GM19035 (cell line): ENCODE measurements at regions not wholly inside any gene's neighbourhood (a gene's known extent, or its start where the extent isn't known, plus 50 kb on each side); places are given as distances from the start of the nearest gene placed in this dataset.
"Not testable (repeated sequence)": the region's sequence is repeated elsewhere in the genome, so short reads cannot be mapped to it uniquely, and the experiment has no call there.

Experiments used
- ATAC-seq: cut with Tn5 transposase; IDR thresholded peaks from one replicate; pipeline ENCODE4 v1.9.1; 2021; ENCODE audit not compliant: unreplicated experiment

DNA sequence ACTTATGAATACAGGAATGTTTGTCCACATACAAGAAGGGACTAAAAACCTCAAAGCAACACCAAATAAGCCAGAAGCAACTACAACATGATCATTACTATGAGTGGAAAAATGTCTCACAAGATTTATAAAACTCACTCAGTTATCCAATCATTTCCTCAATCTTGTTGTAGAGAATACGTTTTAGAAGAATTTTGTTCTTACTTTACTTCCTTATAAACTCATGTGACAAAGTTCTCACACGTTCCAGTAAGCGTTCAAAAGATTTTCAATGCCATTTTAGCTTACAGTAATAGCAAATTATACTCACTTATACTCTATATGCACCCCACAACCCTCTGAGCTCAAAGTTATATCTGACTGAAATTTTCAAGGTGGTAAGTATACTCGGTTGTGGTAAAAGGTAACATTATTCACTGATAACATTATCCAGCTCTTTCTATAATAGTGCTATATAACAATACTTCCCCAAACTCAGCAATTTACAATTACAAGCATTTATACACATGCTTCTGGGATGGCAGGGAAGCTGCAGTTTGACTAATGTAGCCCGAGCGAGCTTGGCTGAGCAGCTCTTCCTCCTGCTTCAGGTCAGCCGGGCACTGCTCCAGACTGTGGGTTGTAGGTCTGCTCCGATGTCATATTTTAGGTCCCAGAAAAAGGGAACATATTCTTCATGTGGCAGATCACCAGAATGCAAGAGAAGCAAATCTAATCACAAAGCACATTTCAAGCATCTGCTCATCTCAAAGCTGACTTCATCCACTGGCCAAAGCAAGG, 226.3 kb downstream of the RCHY1 start:
- no peak for ATAC-seq

DNA sequence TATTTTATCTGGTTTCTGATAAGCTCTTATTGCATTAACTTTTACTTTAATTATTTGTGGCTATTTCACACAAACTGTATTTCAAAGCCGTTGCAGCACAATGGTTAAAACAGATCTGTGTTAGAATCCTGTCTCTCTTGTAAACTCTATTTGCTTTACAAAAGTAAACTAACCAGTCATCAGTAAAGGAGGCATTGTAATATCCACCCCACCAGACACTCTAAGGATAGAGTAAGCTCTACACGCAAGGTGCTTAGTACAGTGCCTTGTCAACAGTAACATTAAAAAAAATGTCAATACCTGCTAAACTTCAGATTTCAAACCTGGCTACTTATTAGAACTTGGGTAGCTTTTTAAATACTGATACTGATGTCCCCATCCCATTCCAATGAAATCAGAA, 228.4 kb downstream of the RCHY1 start:
- no peak for ATAC-seq

DNA sequence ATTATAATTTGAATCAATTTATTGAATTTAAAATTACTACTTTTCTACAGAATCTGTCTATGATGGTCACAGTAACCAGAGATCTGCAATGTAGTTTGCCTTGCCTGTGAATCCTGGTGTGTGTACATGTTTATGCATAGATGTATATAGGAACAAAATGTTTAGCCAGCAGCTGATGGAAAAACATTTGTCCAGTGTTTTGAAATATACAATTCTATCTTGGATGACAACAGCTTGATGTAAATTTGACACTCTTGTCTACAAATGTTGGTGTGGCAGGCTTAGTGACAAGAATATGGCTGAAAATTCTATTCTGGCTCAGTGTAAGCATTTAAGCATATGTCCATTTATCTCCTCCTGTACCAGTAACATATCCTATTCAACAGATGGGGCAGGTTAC, 229.4 kb downstream of the RCHY1 start:
- no peak for ATAC-seq

DNA sequence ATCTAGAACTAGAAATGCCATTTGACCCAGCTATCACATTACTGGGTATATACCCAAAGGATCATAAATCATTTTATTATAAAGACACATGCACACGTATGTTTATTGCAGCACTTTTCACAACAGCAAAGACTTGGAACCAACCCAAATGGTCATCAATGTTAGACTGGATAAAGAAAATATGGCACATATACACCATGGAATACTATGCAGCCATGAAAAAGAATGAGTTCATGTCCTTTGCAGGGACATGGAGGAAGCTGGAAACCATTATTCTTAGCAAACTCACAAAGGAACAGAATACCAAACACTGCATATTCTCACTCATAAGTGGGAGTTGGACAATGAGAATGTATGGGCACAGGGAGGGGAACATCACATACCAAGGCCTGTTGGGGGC, 233.7 kb downstream of the RCHY1 start:
- not testable (repeated sequence) for ATAC-seq

DNA sequence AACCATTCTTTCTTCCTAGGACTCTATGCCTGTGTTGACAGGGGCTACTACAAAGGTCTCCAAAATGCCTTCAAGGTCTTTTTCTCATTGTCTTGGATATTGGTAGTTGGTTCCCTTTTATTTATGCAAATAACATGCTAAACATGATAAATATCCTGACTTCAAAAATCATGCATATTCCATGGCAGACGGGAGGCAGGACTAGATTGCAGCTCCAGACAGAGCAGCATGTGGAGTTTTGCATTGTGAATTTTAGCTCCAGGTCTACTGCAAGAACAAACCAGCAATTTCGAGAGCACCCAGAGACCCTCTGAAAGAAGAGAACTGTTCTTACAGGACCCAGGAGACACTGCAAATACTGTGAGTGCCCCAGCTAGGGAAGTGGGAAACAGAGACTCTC, 254.9 kb downstream of the RCHY1 start:
- no peak for ATAC-seq

DNA sequence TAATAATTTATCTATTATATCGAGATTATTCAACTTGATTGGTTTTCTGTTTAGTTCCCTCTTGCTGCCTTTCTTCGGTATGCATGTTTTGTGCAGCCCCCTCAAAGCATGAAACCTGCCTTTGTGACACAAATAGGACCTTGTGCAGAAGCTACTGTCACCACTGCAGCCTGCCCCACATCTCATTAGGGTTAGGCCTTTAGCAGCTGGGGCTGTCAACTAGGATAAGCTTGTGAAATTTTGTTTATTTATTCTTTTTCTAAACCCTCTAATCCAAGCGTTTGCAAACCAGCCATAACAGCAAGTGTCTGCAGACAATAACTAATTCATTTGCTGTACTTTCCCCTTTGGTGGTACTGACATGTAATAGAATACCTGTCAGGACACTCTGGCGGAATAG, 258.9 kb downstream of the RCHY1 start:
- no peak for ATAC-seq

DNA sequence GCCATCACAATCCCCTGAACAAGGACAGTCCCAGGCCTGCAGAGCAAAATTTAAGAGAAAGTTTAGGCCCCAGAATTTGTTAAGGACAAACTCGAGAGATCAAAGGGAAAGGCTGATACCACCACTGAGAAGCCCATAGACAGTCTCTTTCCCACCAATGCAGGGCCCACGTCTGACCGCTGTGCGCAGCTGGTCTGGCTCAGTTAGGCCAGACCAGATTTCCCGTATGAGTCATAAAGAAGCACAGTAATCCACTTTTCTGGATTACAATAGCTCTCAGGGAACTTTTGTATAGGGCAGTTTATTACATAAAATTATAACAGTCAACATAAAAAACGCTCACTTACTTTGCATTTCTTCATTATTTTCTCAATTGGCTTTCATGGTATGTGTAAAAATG, 259.5 kb downstream of the RCHY1 start:
- no peak for ATAC-seq

DNA sequence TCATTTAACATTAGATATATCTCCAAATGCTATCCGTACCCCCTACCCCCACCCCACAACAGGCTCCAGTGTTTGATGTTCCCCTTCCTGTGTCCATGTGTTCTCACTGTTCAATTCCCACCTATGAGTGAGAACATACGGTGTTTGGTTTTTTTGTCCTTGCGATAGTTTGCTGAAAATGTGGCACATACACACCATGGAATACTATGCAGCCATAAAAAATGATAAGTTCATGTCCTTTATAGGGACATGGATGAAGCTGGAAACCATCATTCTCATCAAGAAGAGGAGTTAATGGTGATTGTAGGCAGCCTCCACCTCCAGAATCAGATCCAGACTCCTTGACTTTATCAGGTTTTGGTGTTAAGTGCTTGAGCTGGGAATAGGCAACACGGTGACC, 261.1 kb downstream of the RCHY1 start:
- ATAC-seq = not testable (repeated sequence)

DNA sequence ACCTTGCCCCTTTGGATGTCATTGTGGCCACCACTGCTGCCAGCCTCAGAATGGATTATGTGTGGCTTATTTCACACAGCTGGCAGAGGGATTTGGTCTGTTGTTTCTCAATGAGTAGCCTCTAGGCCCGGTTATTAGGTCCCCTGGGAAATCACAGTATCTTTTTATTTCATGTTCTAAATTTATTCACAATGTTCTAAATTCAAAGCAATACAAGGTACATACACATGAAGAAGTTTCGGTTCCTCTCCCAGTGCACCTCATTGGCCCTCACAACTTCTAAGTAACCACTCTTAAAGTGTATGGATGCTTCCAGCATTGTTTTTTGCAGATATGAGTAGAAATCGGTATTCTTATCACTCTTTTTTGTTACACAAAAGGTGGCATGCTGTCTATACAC, 262.7 kb downstream of the RCHY1 start:
- peak; percentile 92 for ATAC-seq

DNA sequence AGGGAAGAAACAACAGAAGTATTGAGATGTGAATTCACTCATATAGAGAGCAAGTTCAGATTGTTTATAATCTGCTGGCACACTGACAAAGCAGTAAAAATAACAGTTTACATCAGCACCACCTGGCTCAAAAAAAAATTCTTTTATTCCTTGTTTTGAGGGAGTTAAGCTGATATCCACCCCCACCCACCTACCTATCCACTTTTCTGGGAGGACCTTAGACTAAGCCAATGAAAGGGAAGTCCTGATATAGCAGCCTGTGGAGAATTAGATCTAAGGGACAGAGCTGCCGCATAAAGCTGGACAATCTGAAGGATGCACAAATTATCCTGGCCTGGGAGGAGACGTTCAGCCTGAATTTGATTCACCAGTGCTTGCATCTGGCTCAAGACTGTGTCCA, 264.5 kb downstream of the RCHY1 start:
- no peak for ATAC-seq

DNA sequence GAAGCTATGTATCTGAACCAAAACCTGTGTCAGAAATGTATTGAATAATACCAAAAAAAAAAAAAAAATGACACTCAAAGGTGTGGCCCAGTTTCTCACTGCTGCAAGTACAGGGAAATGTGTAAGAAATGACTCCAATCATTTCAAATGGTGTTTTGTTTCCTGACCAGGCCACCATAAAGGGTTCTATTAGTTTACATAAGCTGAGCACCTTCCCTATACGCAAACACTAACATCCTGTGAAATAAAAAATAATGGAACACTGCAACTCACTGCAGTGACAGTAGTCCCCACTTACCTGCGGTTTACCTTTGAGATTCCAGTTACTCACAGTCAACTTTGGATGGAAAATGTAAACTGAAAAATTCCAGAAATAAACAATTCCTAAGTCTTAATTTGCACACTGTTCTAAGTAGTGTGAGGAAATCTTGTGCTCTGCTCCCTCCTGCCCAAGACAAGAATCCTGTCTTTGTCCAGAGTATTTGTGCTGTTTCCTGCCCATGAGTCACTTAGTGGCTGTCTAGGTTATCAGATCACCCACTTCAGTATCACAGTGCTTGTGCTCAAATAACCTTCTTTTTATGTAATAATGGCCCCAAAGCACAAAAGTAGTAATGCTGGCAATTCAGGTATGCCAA, 265.3 kb downstream of the RCHY1 start:
- no peak for ATAC-seq

DNA sequence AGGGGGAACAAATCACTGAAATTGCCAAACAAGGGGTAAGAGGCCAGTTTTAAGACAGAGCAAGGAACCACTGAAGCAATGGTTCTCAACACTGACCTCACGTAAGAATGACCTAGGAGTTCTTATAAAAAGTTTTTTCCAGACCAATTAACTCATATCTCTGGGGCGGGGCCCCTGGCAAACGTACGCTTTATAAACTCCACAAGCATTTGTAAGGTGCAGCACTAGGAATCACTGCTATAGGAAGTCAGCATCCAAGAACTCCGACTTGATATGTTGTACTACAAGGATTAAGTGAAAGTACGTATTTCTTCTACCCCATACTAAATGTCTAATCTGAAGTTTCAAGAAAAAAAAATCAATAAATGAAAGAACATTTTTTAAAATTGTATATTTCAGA, 269.9 kb downstream of the RCHY1 start:
- ATAC-seq = no peak

DNA sequence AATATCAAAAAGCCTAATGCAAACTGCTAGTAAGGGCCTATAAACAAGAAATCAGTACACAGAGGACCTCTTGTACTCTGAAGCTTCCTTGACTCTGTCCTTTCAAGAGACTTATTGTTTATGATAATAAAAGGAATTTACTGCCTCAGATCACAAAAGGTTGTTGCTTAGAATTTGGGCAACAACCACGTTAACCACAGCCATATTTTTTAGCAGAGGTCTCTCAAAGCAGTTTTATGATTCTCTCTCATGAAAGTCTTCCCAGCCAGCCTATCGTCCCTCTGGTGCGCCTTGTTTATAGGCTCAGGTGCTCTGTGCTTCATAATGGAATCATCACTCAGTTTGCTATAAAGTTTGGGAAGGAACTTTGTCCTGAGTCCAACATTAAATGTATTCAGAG, 270.6 kb downstream of the RCHY1 start:
- no peak for ATAC-seq

DNA sequence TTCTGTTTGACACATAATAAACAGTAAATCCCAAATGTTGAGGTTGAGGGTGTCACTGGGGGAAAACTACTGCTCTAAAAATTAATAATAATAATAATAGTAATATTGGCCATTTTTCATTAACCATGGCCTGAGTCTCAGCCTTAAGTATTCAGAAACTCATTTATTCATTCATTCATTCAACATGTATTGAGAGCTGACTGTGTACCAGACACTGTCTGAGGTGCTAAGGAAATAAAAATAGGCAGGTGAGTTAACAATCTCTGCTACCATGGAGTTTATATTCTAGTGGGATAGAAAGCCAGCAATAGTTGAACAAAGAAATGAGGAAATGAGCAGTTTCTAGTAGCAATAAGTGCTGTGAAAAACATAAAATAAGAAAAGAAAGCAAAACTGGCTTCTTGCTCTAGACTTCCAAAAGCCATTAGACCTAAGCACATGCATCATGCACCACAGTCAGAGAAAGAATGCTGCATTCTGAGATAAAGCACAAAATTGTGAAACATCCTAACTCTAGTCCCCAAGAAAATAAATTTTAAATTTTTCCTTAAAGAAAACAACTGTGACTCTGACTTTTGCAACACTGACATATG, 278.7 kb downstream of the RCHY1 start:
- peak; percentile 99 for ATAC-seq

DNA sequence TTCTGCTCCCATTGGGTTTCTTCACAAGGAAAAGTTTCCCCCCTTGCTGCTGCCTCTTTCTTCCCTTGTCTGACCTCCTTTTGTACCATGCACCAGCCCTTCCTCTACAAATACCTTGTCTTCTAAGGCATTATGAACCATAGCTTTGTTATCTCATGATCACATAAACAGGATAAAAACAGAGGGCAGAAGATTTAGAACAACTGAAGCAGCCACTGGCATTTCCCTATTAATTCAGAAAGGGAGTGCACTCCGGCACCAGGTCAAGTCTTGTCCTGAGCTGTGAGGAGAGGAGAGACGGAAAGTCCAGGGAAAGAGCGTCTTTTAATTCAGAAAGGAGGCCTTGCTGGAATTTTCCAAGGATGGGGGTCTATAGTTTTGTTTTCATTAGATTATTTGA, 281.7 kb downstream of the RCHY1 start:
- no peak for ATAC-seq

DNA sequence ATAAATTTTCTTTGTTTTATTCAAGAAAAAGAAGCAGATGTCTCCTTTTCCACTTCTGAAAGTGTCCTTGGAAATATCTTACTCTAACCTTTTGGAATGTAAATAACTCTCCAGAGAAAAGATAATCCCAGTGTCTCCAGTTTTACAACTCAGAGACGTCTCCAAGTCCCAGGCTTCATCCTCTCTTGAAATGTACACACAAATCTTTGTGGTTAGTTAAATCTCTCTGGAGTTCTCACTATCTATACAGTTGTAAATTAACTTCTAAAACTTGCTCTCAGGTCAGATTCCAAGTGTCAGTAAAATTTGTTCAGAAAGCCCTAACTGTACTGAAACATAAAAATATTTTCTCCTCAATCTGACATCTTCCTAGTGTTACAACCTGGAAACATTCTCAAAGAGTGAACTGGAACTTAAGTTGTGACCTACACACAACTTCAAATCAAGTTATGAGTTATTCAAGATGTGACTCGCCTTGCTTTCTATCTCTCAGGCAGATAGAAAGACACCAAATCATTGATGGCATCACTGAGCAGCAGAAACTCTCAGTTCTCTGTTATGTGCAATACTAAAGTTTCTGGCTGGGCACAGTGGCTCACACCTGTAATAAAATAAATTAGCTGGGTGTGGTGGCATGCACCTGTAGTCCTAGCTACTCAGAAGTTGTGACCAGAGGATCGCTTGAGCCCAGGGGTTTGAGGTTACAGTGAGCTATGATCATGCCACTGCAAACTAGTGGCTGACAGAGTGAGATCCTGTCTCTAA, 284.2 kb downstream of the RCHY1 start:
- peak; percentile 58 for ATAC-seq

DNA sequence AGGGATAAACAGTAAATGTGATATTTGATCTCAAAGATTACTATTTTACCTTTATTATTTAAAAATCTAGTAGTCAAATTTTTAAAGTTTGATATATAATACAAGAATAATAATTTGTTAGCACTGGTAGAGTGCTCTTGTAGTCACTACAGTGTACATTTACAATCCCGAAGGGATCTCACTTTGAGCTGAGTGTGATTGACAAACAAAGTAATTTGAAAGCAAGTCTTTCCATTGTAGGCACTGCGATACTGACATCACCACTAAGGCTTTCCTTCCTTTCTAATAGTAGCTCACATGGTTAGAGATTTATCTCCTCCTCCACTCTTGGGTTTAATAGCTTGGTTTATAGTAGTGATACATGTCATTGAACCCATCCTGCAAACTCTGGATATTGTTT, 280.6 kb downstream of the PARM1 start:
- ATAC-seq = no peak

DNA sequence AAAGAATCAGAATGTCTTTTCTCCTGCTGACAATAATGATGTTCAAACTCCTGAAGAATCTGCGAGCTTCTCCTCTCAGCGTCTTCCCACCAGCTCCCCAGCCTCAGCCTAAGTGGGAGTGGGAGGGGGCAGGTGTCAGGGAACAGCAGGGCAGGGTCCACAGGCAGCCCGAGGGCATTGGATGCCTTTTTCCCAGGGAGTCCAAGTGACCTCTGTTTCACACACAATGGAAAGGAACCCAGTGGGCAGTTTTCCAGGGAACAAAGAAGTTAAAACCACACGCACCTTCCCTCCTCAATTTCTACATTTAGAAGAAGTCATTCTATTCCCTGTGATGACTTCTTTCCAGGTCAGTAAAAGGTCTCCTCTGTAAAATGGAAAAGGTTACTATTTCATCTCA, 278.5 kb downstream of the PARM1 start:
- no peak for ATAC-seq

DNA sequence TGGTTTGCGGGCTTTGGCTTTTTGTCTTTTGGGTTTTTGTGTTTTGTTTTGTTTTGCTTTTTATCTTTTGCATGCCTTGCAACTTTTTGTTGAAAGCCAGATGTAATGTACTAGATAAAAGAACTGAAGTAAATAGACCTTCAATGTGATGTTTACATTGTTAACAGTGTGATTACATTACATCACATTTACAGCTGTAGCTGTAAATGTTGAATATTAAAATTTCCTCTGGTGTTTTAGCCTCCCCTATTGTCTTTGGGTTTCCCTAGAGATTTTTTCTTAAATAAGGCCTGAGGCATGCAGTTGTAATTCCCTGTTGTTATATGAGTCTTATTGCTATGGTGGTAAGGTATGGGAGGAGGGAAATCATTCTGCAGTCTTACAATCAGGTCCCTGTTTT, 275.0 kb downstream of the PARM1 start:
- ATAC-seq = no peak

DNA sequence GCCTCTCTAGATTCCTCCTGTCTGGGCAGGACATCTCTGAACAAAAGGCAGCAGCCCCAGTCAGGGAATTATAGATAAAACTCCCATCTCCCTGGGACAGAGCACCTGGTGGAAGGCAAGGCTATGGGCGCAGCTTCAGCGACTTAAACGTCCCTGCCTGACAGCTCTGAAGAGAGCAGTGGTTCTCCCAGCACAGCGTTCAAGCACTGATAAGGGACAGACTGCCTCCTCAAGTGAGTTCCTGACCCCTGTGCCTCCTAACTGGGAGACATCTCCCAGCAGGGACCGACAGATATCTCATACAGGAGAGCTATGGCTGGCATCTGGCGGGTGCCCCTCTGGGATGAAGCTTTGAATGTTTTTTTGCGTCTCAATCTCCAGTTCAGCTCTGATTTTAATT, 262.2 kb downstream of the PARM1 start:
- ATAC-seq = no peak

DNA sequence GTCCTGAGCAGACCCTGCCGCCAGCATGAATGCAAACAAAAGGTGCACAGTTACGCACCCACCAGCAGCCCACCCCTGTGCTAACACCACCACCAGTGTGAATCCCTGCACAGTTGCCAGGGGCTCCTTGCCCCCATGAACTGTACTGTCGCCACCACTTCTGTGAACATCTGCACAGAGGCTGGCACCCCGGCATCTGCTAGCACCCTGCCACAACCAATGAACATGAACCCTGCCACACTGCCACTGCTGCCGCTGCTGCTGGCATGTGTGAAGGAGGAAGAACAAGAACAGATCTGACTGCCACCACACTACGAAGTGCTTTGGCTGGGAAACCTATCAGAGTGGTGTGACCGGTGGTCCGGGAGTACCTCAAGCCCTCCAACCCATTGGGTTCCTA, 261.3 kb downstream of the PARM1 start:
- ATAC-seq = no peak

DNA sequence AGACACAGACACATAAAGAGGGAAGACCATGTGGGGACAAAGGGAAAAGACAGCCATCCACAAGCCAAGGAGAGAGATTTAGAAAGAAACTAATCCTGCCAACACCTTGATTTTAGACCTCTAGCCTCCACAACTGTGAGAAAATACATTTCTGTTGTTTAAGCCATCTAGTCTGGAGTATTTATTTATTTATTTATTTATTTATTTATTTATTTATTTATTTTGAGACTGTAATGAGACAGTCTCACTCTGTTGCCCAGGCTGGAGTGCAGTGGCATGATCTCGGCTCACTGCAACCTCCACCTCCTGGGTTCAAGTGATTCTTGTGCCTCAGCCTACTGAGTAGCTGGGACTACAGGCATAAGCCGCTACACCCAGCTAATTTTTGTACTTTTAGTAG, 259.3 kb downstream of the PARM1 start:
- not testable (repeated sequence) for ATAC-seq
